Sigmoid colon (tissue), 4 donors: ENCODE measurements at regions not wholly inside any gene's neighbourhood (a gene's known extent, or its start where the extent isn't known, plus 50 kb on each side); places are given as distances from the start of the nearest gene placed in this dataset.

Source experiments
- CTCF ChIP-seq, 4 experiments: fragments of 450-650 bp in 3 of 4; fragments of 200-600 bp in 1 of 4; IDR thresholded peaks; one replicate each; pipeline ENCODE4 v1.5.1; 2016 to 2019; ENCODE audit warnings: antibody characterized with exemption in 4 of 4, mild to moderate bottlenecking in 3 of 4, moderate library complexity in 2 of 4
- POLR2A ChIP-seq, 2 donors: fragments of 450-650 bp; IDR thresholded peaks; one replicate each; pipeline ENCODE4 v1.6.1; 2016; ENCODE audit warnings: antibody characterized with exemption in 2 of 2, mild to moderate bottlenecking in 2 of 2, moderate library complexity in 2 of 2
- POLR2AphosphoS5 ChIP-seq, 4 donors: sonication (generic); formaldehyde crosslinking; IDR thresholded peaks; one replicate each; pipeline ENCODE4 v1.6.1; 2017; ENCODE audit warnings: antibody characterized with exemption in 4 of 4

- no peak for TF ChIP-seq CTCF (IDR thresholded peaks at IDR 0.05)
- TF ChIP-seq POLR2A (IDR thresholded peaks at IDR 0.05), result no peak
- TF ChIP-seq POLR2AphosphoS5 (IDR thresholded peaks at IDR 0.05), result no peak
Observed at GRCh38 chr7:152949790-152950189, 190.2 kb downstream of the ACTR3B start.
